Activated B cell treated with CpG ODN at 0.5 μM for 24 hours (primary cell): ENCODE measurements at regions not wholly inside any gene's neighbourhood (a gene's known extent, or its start where the extent isn't known, plus 50 kb on each side); places are given as distances from the start of the nearest gene placed in this dataset.
"Not testable (repeated sequence)": the region's sequence is repeated elsewhere in the genome, so short reads cannot be mapped to it uniquely, and the experiment has no call there.

ENCODE experiments used
- ATAC-seq: fragments of 200-7000 bp; cut with Tn5 transposase; one replicate; pipeline ENCODE4 v1.10.0; 2021; ENCODE audit warnings: low read depth, mild to moderate bottlenecking, moderate library complexity
- CTCF ChIA-PET: fragments of 350-600 bp; sonication (Branson Sonifier 250); formaldehyde crosslinking; loops from one replicate; lab custom pipeline; 2021; ENCODE audit warnings: antibody characterized with exemption; lab: Charles Lee
- POLR2A ChIA-PET: fragments of 350-600 bp; sonication (Branson Sonifier 250); formaldehyde crosslinking; loops from one replicate; lab custom pipeline; 2021; ENCODE audit warnings: antibody characterized with exemption; lab: Charles Lee
- DNase-seq: peaks from one replicate; pipeline ENCODE4 v3.0.0; 2022
- H3K27ac Mint-ChIP-seq: one replicate; pipeline ENCODE4 v1.8.0; 2020; ENCODE audit warnings: mixed read lengths
- H3K27me3 Mint-ChIP-seq: one replicate; pipeline ENCODE4 v1.8.0; 2021; ENCODE audit warnings: mixed read lengths
- H3K36me3 Mint-ChIP-seq: one replicate; pipeline ENCODE4 v1.8.0; 2021; ENCODE audit warnings: low read depth, mixed read lengths
- H3K4me1 Mint-ChIP-seq: one replicate; pipeline ENCODE4 v1.8.0; 2021; ENCODE audit warnings: mixed read lengths
- H3K4me3 Mint-ChIP-seq: one replicate; pipeline ENCODE4 v1.8.0; 2020; ENCODE audit warnings: mild to moderate bottlenecking, mixed read lengths
- H3K9me3 Mint-ChIP-seq: one replicate; pipeline ENCODE4 v1.8.0; 2020; ENCODE audit warnings: mixed read lengths
- CTCF ChIP-seq: fragments of 200-600 bp; IDR thresholded peaks from one replicate; pipeline ENCODE4 v1.8.0; 2022; ENCODE audit warnings: antibody characterized with exemption, mild to moderate bottlenecking
- intact Hi-C: fragments of 100-400 bp; cut with micrococcal nuclease; formaldehyde crosslinking; loops from one replicate; pipeline ENCODE4 v1.15.1; 2024

GRCh38 chr3:28057539-28057938 is 183.9 kb upstream of the CMC1 start:
- ATAC-seq (no peak), DNase-seq (no peak)
- TF ChIP-seq CTCF, result no peak
- Mint-ChIP-seq H3K4me1 (no peaks in the 10 kb centered on the region), H3K9me3 (no peaks in the 10 kb centered on the region), H3K4me3 (no peak overlapping the region), H3K27me3 (no peaks in the 10 kb centered on the region), H3K36me3 (no peaks in the 10 kb centered on the region), H3K27ac (no peak overlapping the region)
- ChIA-PET POLR2A (no interaction called here), CTCF (no interaction called here)
- intact Hi-C loops, result no loop called here

GRCh38 chr3:28059199-28059598 is 182.2 kb upstream of the CMC1 start:
- CTCF ChIA-PET, H3K4me1 Mint-ChIP-seq, H3K9me3 Mint-ChIP-seq, POLR2A ChIA-PET, H3K27ac Mint-ChIP-seq, ATAC-seq, intact Hi-C loops, H3K27me3 Mint-ChIP-seq, DNase-seq, H3K36me3 Mint-ChIP-seq, H3K4me3 Mint-ChIP-seq: not testable (repeated sequence)

- ATAC-seq (no peak), DNase-seq (no peak)
- TF ChIP-seq CTCF, result no peak
- Mint-ChIP-seq H3K9me3 (peaks cover 7% of the 10 kb centered on the region), H3K27ac (no peak overlapping the region), H3K4me3 (no peak overlapping the region), H3K27me3 (no peaks in the 10 kb centered on the region), H3K4me1 (no peaks in the 10 kb centered on the region), H3K36me3 (no peaks in the 10 kb centered on the region)
- intact Hi-C loops, result no loop called here
- ChIA-PET CTCF (no interaction called here), POLR2A (no interaction called here)
Observed at GRCh38 chr3:28066020-28066419, 175.4 kb upstream of the CMC1 start.

GRCh38 chr3:28067014-28067413 is 174.4 kb upstream of the CMC1 start:
- no peaks in the 10 kb centered on the region for H3K4me1 Mint-ChIP-seq
- DNase-seq (no peak), ATAC-seq (no peak)
- H3K27ac Mint-ChIP-seq, result no peak overlapping the region
- intact Hi-C loops, result no loop called here
- no peak for TF ChIP-seq CTCF
- ChIA-PET POLR2A (no interaction called here), CTCF (no interaction called here)
- no peak overlapping the region for H3K4me3 Mint-ChIP-seq
- H3K36me3 Mint-ChIP-seq, result no peaks in the 10 kb centered on the region
- H3K9me3 Mint-ChIP-seq, result peaks cover 7% of the 10 kb centered on the region
- no peaks in the 10 kb centered on the region for H3K27me3 Mint-ChIP-seq

- intact Hi-C loops, result no loop called here
- TF ChIP-seq CTCF, result no peak
- no peak overlapping the region for H3K4me3 Mint-ChIP-seq
- ChIA-PET POLR2A (no interaction called here), CTCF (no interaction called here)
- H3K4me1 Mint-ChIP-seq, result no peaks in the 10 kb centered on the region
- DNase-seq (no peak), ATAC-seq (no peak)
- no peaks in the 10 kb centered on the region for H3K27me3 Mint-ChIP-seq
- no peak overlapping the region for H3K27ac Mint-ChIP-seq
- peaks cover 7% of the 10 kb centered on the region for H3K9me3 Mint-ChIP-seq
- H3K36me3 Mint-ChIP-seq, result no peaks in the 10 kb centered on the region
Observed at GRCh38 chr3:28068342-28068741, 173.1 kb upstream of the CMC1 start.

GRCh38 chr3:28069438-28069837 is 172.0 kb upstream of the CMC1 start:
- ATAC-seq (no peak), DNase-seq (no peak)
- no peak overlapping the region for H3K4me3 Mint-ChIP-seq
- no peak for TF ChIP-seq CTCF
- CTCF ChIA-PET, result no interaction called here
- H3K27ac Mint-ChIP-seq, result no peak overlapping the region
- H3K9me3 Mint-ChIP-seq, result peaks cover 7% of the 10 kb centered on the region
- no peaks in the 10 kb centered on the region for H3K36me3 Mint-ChIP-seq
- no peaks in the 10 kb centered on the region for H3K4me1 Mint-ChIP-seq
- POLR2A ChIA-PET, result no interaction called here
- no peaks in the 10 kb centered on the region for H3K27me3 Mint-ChIP-seq
- intact Hi-C loops, result no loop called here
